K562 (cell line): ENCODE measurements at regions not wholly inside any gene's neighbourhood (a gene's known extent, or its start where the extent isn't known, plus 50 kb on each side); places are given as distances from the start of the nearest gene placed in this dataset.

Experiments
- ATAC-seq: fragments of 200-7000 bp; cut with Tn5 transposase; 3 replicates; pipeline ENCODE4 v1.9.1; 2020; ENCODE audit warnings: moderate library complexity
- BruUV-seq: library from RNA; stranded (reverse); fragments of 400-500 nt; replicated peaks from 2 replicates; lab custom pipeline; 2021; lab: Mats Ljungman, UMichigan
- CTCF ChIA-PET: fragments of 300-600 bp; formaldehyde crosslinking; extraction: SDS; loops from one replicate; lab custom pipeline; 2021; ENCODE audit warnings: low intra/inter-chr PET ratio; lab: Yijun Ruan, JAX
- POLR2A ChIA-PET: fragments of 300-600, 350-650 bp; sonication (Branson Sonifier 250); formaldehyde crosslinking; extraction: SDS; loops from one replicate; lab custom pipeline; 2021; ENCODE audit warnings: antibody characterized with exemption, inconsistent platforms; lab: Yijun Ruan, JAX
- DNase-seq, 4 experiments: peaks; one replicate each; pipeline versions ENCODE4 v3.0.0 to v3.0.0-alpha.2; 2011 to 2018; ENCODE audit warnings: low spot score in 3 of 4, mixed read lengths in 3 of 4; ENCODE audit errors: extremely low read depth in 1 of 4
- FAIRE-seq: peaks from 2 replicates; lab custom pipeline; 2011; peaks lifted over from hg19 to GRCh38; lab: Jason Lieb, UNC
- H2AFZ ChIP-seq: 2 replicates; pipeline ENCODE4 v1.6.0; 2011; ENCODE audit warnings: low read depth, low read length, control low read depth, inconsistent platforms
- H3K27ac ChIP-seq: fragments of 200-600 bp; 3 replicates; pipeline ENCODE4 v1.8.0; 2011; ENCODE audit warnings: low read depth, mild to moderate bottlenecking, control low read depth, inconsistent platforms, low read length, moderate library complexity, mixed read lengths; ENCODE audit errors: extremely low read depth
- H3K27me3 ChIP-seq, 2 experiments: fragments of 300-600 bp in 1 of 2; 2 replicates in 1 of 2; 3 replicates in 1 of 2; pipeline versions ENCODE4 v1.6.0 to v1.8.0; 2011; ENCODE audit warnings: inconsistent platforms in 2 of 2, low read length in 2 of 2, mild to moderate bottlenecking in 1 of 2, mixed read lengths in 1 of 2, moderate library complexity in 1 of 2; ENCODE audit not compliant: control insufficient read depth in 2 of 2, insufficient read depth in 2 of 2
- H3K36me3 ChIP-seq: fragments of 300-600 bp; 3 replicates; pipeline ENCODE4 v1.8.0; 2011; ENCODE audit warnings: mild to moderate bottlenecking, low read length, inconsistent platforms; ENCODE audit not compliant: control insufficient read depth, insufficient read depth
- H3K4me1 ChIP-seq, 2 experiments: fragments of 200-600 bp in 1 of 2; replicated peaks in 1 of 2; 2 replicates in 1 of 2; 3 replicates in 1 of 2; pipeline versions ENCODE4 v1.5.1 to v1.8.0; 2011; ENCODE audit warnings: inconsistent platforms in 2 of 2, low read length in 2 of 2, mild to moderate bottlenecking in 1 of 2, mixed read lengths in 1 of 2, moderate library complexity in 1 of 2; ENCODE audit not compliant: control insufficient read depth in 2 of 2, insufficient read depth in 2 of 2
- H3K4me2 ChIP-seq: 2 replicates; pipeline ENCODE4 v1.6.1; 2011; ENCODE audit warnings: low read length, control low read depth, inconsistent platforms, mixed read lengths; ENCODE audit not compliant: insufficient read depth
- H3K4me3 ChIP-seq: fragments of 200-600 bp; sonication (generic), shearing (Covaris generic); 2 replicates; pipeline ENCODE4 v1.5.1; 2016; ENCODE audit warnings: control low read depth, inconsistent platforms
- H3K79me2 ChIP-seq: fragments of 200-600 bp; 3 replicates; pipeline ENCODE4 v1.8.0; 2011; ENCODE audit warnings: low read length, inconsistent platforms; ENCODE audit not compliant: control insufficient read depth, insufficient read depth
- H3K9ac ChIP-seq, 2 experiments: 2 replicates each; pipeline versions ENCODE4 v1.6.0 to v1.6.1; 2011; ENCODE audit warnings: low read depth in 2 of 2, low read length in 2 of 2, control low read depth in 1 of 2, inconsistent platforms in 1 of 2, mild to moderate bottlenecking in 1 of 2, mixed read lengths in 1 of 2; ENCODE audit not compliant: insufficient read depth in 1 of 2
- H3K9me1 ChIP-seq: one replicate; pipeline ENCODE4 v1.6.0; 2011; ENCODE audit warnings: inconsistent platforms, mild to moderate bottlenecking, low read length, moderate library complexity; ENCODE audit not compliant: control insufficient read depth, insufficient read depth
- H3K9me3 ChIP-seq: replicated peaks from 2 replicates; pipeline ENCODE4 v1.5.1; 2011; ENCODE audit warnings: low read depth, low read length, inconsistent platforms; ENCODE audit not compliant: control insufficient read depth, insufficient read depth
- H4K20me1 ChIP-seq: replicated peaks from 2 replicates; pipeline ENCODE4 v1.6.1; 2011; ENCODE audit warnings: low read length, inconsistent platforms, mixed read lengths; ENCODE audit not compliant: control insufficient read depth, insufficient read depth
- CEBPG ChIP-seq, 3 experiments: fragments of 200-800 bp in 1 of 3; sonication (Bioruptor generic) in 1 of 3; sonication (generic) in 1 of 3; formaldehyde crosslinking in 1 of 3; IDR thresholded peaks in 2 of 3; conservative IDR thresholded peaks in 1 of 3; 2 replicates each; pipeline versions ENCODE4 v1.6.1 to v1.8.0; 2016 to 2022; ENCODE audit warnings: missing compliant biosample characterization in 2 of 3, missing genetic modification characterization in 2 of 3, mild to moderate bottlenecking in 1 of 3, missing genetic modification reagents in 1 of 3
- CHAMP1 ChIP-seq: fragments of 450-650 bp; IDR thresholded peaks from 2 replicates; pipeline ENCODE4 v1.6.1; 2016; ENCODE audit warnings: mild to moderate bottlenecking
- CTCFL ChIP-seq: IDR thresholded peaks from 2 replicates; pipeline ENCODE4 v1.6.1; 2011; ENCODE audit warnings: borderline replicate concordance, low read depth, mild to moderate bottlenecking, moderate library complexity, low read length; ENCODE audit not compliant: insufficient read depth, poor library complexity, severe bottlenecking
- DEAF1 ChIP-seq: fragments of 450-650 bp; formaldehyde crosslinking; IDR thresholded peaks from 2 replicates; pipeline ENCODE4 v1.4.0; 2020; ENCODE audit warnings: mild to moderate bottlenecking, moderate library complexity
- GATA2 ChIP-seq: sonication (generic); formaldehyde crosslinking; IDR thresholded peaks from 2 replicates; pipeline ENCODE4 v1.4.0; 2020; ENCODE audit warnings: mild to moderate bottlenecking, missing genetic modification reagents
- HMGN3 ChIP-seq: IDR thresholded peaks from 2 replicates; pipeline ENCODE4 v1.6.1; 2011; ENCODE audit warnings: borderline replicate concordance, low read depth, mild to moderate bottlenecking, mixed read lengths, low read length; ENCODE audit not compliant: insufficient read length; ENCODE audit errors: extremely low read depth
- POLR2AphosphoS2 ChIP-seq: IDR thresholded peaks from 2 replicates; pipeline ENCODE4 v1.6.1; 2012; ENCODE audit warnings: low read length, improper control_type of control experiment
- POLR2G ChIP-seq: fragments of 200-400 bp; formaldehyde crosslinking; IDR thresholded peaks from 2 replicates; pipeline ENCODE4 v1.6.1; 2017; ENCODE audit warnings: low read depth, mild to moderate bottlenecking, antibody characterized with exemption, low read length, moderate library complexity
- PURB ChIP-seq: sonication (generic); formaldehyde crosslinking; IDR thresholded peaks from 2 replicates; pipeline ENCODE4 v1.9.0; 2021; ENCODE audit warnings: low read depth, mild to moderate bottlenecking, missing genetic modification reagents
- ZNF239 ChIP-seq: fragments of 250-450 bp; sonication (Bioruptor Pico); IDR thresholded peaks from 2 replicates; pipeline ENCODE4 v1.4.0; 2020; ENCODE audit warnings: mild to moderate bottlenecking
- WGBS: fragments of 100-300 bp; shearing (Covaris generic); methylation state at CpG from one replicate; pipeline ENCODE4 v1.1.6; 2016; ENCODE audit warnings: low coverage, mixed read lengths; ENCODE audit not compliant: insufficient coverage; ENCODE audit errors: missing lambda C conversion rate; 5-methylcytosine and 5-hydroxymethylcytosine counted together
- in situ Hi-C: fragments of 300-500 bp; cut with MboI; formaldehyde crosslinking; loops from 4 replicates; pipeline ENCODE4 v1.15.0; 2018; ENCODE audit warnings: inconsistent platforms, mixed read lengths
- intact Hi-C: fragments of 100-400 bp; cut with micrococcal nuclease; formaldehyde crosslinking; loops from 2 replicates; pipeline ENCODE4 v1.14.2; 2022

GRCh38 chr2:41293491-41293890 lies 754.3 kb upstream of the PKDCC start (continued):
- TF ChIP-seq DEAF1 (CRISPR knock-in tag) (no peak), POLR2AphosphoS2 (no peak)

- WGBS: 3% methylated on average over 3 of the region's 3 CpGs
- Histone ChIP-seq H3K4me3 (no peak overlapping the region), H3K27ac (no peak overlapping the region), H3K79me2 (no peaks in the 10 kb centered on the region), H2AFZ (no peak overlapping the region), H3K9me3 (no peaks in the 10 kb centered on the region), H4K20me1 (no peaks in the 10 kb centered on the region), H3K9me1 (no peaks in the 10 kb centered on the region), H3K9ac (no peak overlapping the region), H3K27me3 (no peaks in the 10 kb centered on the region), H3K36me3 (no peaks in the 10 kb centered on the region), H3K4me1 (no peaks in the 10 kb centered on the region), H3K4me2 (no peak overlapping the region)
- no peak for TF ChIP-seq POLR2G
- no peak for TF ChIP-seq ZNF239 (CRISPR knock-in tag)
- TF ChIP-seq CEBPG (CRISPR knock-in tag; IDR thresholded peaks at IDR 0.05): no peak
- no peak for TF ChIP-seq CEBPG (tag; conservative IDR thresholded peaks at IDR 0.05 in 1 of 2, IDR thresholded peaks at IDR 0.05 in 1 of 2)
- TF ChIP-seq CTCFL: no peak
- no peak for TF ChIP-seq CHAMP1
- no peak for TF ChIP-seq PURB (CRISPR knock-in tag)
- no peak for TF ChIP-seq HMGN3
- TF ChIP-seq GATA2 (CRISPR knock-in tag): no peak
- in situ Hi-C loops: no loop called here
- CTCF ChIA-PET: no interaction called here
- FAIRE-seq: no peak
- intact Hi-C loops: no loop called here
- POLR2A ChIA-PET: no interaction called here
- no TSS peak for BruUV-seq
- no peak for DNase-seq
- no peak for ATAC-seq
Observed at GRCh38 chr2:41294331-41294730, 753.5 kb upstream of the PKDCC start.
